ENCODE measurements at regions not wholly inside any gene's neighbourhood (a gene's known extent, or its start where the extent isn't known, plus 50 kb on each side); places are given as distances from the start of the nearest gene placed in this dataset.

- Histone ChIP-seq H3K4me1 (ENCODE audit: low read depth, poor library complexity, severe bottlenecking) (no peaks in the 10 kb centered on the region), H3K9ac (no peak overlapping the region), H3K27ac (no peak overlapping the region), H3K36me3 (ENCODE audit: insufficient read depth) (no peaks in the 10 kb centered on the region), H3K4me3 (IDR thresholded peaks at IDR 0.05; ENCODE audit: insufficient read depth, low read depth, low read length) (no peak overlapping the region), H3K79me2 (ENCODE audit: insufficient read depth, low read depth) (no peaks in the 10 kb centered on the region), H4K20me1 (ENCODE audit: insufficient read depth) (no peaks in the 10 kb centered on the region), H3K27me3 (ENCODE audit: insufficient read depth, low read depth) (no peaks in the 10 kb centered on the region), H2AFZ (ENCODE audit: low read depth) (no peak overlapping the region), H3K4me2 (no peak overlapping the region)
- TF ChIP-seq, protein P1, sequence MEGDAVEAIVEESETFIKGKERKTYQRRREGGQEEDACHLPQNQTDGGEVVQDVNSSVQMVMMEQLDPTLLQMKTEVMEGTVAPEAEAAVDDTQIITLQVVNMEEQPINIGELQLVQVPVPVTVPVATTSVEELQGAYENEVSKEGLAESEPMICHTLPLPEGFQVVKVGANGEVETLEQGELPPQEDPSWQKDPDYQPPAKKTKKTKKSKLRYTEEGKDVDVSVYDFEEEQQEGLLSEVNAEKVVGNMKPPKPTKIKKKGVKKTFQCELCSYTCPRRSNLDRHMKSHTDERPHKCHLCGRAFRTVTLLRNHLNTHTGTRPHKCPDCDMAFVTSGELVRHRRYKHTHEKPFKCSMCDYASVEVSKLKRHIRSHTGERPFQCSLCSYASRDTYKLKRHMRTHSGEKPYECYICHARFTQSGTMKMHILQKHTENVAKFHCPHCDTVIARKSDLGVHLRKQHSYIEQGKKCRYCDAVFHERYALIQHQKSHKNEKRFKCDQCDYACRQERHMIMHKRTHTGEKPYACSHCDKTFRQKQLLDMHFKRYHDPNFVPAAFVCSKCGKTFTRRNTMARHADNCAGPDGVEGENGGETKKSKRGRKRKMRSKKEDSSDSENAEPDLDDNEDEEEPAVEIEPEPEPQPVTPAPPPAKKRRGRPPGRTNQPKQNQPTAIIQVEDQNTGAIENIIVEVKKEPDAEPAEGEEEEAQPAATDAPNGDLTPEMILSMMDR (conservative IDR thresholded peaks at IDR 0.05; ENCODE audit: low read depth, low read length): no peak
Observed at GRCh38 chr3:41117398-41117870, 81.9 kb upstream of the CTNNB1 start.

- Histone ChIP-seq H3K27me3 (ENCODE audit: insufficient read depth, low read depth) (no peaks in the 10 kb centered on the region), H3K9ac (no peak overlapping the region), H4K20me1 (ENCODE audit: insufficient read depth) (no peaks in the 10 kb centered on the region), H3K4me3 (IDR thresholded peaks at IDR 0.05; ENCODE audit: insufficient read depth, low read depth, low read length) (no peak overlapping the region), H3K27ac (no peak overlapping the region), H3K79me2 (ENCODE audit: insufficient read depth, low read depth) (no peaks in the 10 kb centered on the region), H2AFZ (ENCODE audit: low read depth) (no peak overlapping the region), H3K4me2 (no peak overlapping the region), H3K4me1 (ENCODE audit: low read depth, poor library complexity, severe bottlenecking) (no peaks in the 10 kb centered on the region), H3K36me3 (ENCODE audit: insufficient read depth) (no peaks in the 10 kb centered on the region)
- TF ChIP-seq, protein P1 (conservative IDR thresholded peaks at IDR 0.05; ENCODE audit: low read depth, low read length): no peak
Observed at GRCh38 chr3:41118461-41119390, 80.6 kb upstream of the CTNNB1 start.

GRCh38 chr3:41120460-41120859 lies 78.8 kb upstream of the CTNNB1 start:
- TF ChIP-seq, protein P1 (conservative IDR thresholded peaks at IDR 0.05; ENCODE audit: low read depth, low read length): no peak
- Histone ChIP-seq H4K20me1 (ENCODE audit: insufficient read depth) (no peaks in the 10 kb centered on the region), H3K79me2 (ENCODE audit: insufficient read depth, low read depth) (no peaks in the 10 kb centered on the region), H3K9ac (no peak overlapping the region), H3K27ac (no peak overlapping the region), H2AFZ (ENCODE audit: low read depth) (no peak overlapping the region), H3K4me3 (IDR thresholded peaks at IDR 0.05; ENCODE audit: insufficient read depth, low read depth, low read length) (no peak overlapping the region), H3K36me3 (ENCODE audit: insufficient read depth) (no peaks in the 10 kb centered on the region), H3K4me1 (ENCODE audit: low read depth, poor library complexity, severe bottlenecking) (no peaks in the 10 kb centered on the region), H3K4me2 (no peak overlapping the region), H3K27me3 (ENCODE audit: insufficient read depth, low read depth) (no peaks in the 10 kb centered on the region)

DNA sequence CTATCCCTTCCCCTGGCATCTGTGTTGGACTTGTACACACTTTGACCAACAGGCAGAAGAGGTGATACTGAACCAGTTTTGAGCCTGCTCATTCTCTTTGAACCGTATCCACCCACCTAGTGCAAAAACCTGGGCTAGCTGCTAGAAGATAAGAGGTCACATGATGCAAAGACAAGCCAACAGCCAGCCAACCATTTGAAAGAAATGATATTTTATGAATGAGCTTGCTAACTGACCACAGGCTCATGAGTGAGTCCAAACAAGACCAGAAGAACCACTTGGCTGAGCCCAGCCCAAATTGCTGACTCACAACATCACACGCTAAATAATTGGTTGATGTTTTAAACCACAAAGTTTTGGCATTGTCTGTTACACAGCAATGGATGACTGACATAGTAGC lies 74.0 kb upstream of the CTNNB1 start:
- TF ChIP-seq, protein P1 (conservative IDR thresholded peaks at IDR 0.05; ENCODE audit: low read depth, low read length): no peak
- Histone ChIP-seq H3K27ac (no peak overlapping the region), H3K9ac (no peak overlapping the region), H2AFZ (ENCODE audit: low read depth) (no peak overlapping the region), H3K4me2 (no peak overlapping the region), H3K36me3 (ENCODE audit: insufficient read depth) (no peaks in the 10 kb centered on the region), H3K4me3 (IDR thresholded peaks at IDR 0.05; ENCODE audit: insufficient read depth, low read depth, low read length) (no peak overlapping the region), H3K79me2 (ENCODE audit: insufficient read depth, low read depth) (no peaks in the 10 kb centered on the region), H3K27me3 (ENCODE audit: insufficient read depth, low read depth) (no peaks in the 10 kb centered on the region), H4K20me1 (ENCODE audit: insufficient read depth) (no peaks in the 10 kb centered on the region), H3K4me1 (ENCODE audit: low read depth, poor library complexity, severe bottlenecking) (no peaks in the 10 kb centered on the region)

All from KMS-11 (cell line).